Heart left ventricle (tissue), 16 donors: ENCODE measurements at regions not wholly inside any gene's neighbourhood (a gene's known extent, or its start where the extent isn't known, plus 50 kb on each side); places are given as distances from the start of the nearest gene placed in this dataset.
A peak's percentile ranks its signal among the peaks of the same experiment; 100 is the strongest.
"Not testable (repeated sequence)": the region's sequence is repeated elsewhere in the genome, so short reads cannot be mapped to it uniquely, and the experiment has no call there.

ENCODE experiments used
- ATAC-seq, 4 donors: fragments of 200-7000 bp; cut with Tn5 transposase; one replicate each; pipeline ENCODE4 v1.9.1; 2020 to 2022; ENCODE audit warnings: moderate library complexity in 4 of 4, mild to moderate bottlenecking in 3 of 4, moderate number of reproducible peaks in 1 of 4
- DNase-seq, 5 donors: peaks; one replicate each; pipeline ENCODE4 v3.0.0-alpha.2; 2020
- H3K27ac ChIP-seq, 12 donors: fragments of 200-600 bp; sonication (generic) in 4 of 12; one replicate each; pipeline versions ENCODE4 v1.5.0 to v1.8.0; 2016 to 2022; ENCODE audit warnings: mild to moderate bottlenecking in 2 of 12
- H3K27me3 ChIP-seq, 9 donors: fragments of 200-600 bp; sonication (generic) in 2 of 9; one replicate each; pipeline versions ENCODE4 v1.5.1 to v1.8.0; 2016 to 2022; ENCODE audit warnings: mild to moderate bottlenecking in 3 of 9
- H3K36me3 ChIP-seq, 9 donors: fragments of 200-600 bp; sonication (generic) in 2 of 9; one replicate each; pipeline versions ENCODE4 v1.5.0 to v1.8.0; 2018 to 2022; ENCODE audit warnings: mild to moderate bottlenecking in 2 of 9
- H3K4me1 ChIP-seq, 12 donors: fragments of 200-600 bp; sonication (generic) in 4 of 12; one replicate each; pipeline versions ENCODE4 v1.5.0 to v1.8.0; 2016 to 2022; ENCODE audit warnings: mild to moderate bottlenecking in 3 of 12
- H3K4me3 ChIP-seq, 12 donors: fragments of 200-600 bp; sonication (generic) in 4 of 12; one replicate each; pipeline versions ENCODE4 v1.5.0 to v1.8.0; 2017 to 2022; ENCODE audit warnings: mild to moderate bottlenecking in 9 of 12, moderate library complexity in 4 of 12
- H3K9me3 ChIP-seq, 12 donors: fragments of 200-600 bp; sonication (generic) in 4 of 12; one replicate each; pipeline versions ENCODE4 v1.5.0 to v1.8.0; 2016 to 2022; ENCODE audit warnings: mild to moderate bottlenecking in 1 of 12
- CTCF ChIP-seq, 12 donors: fragments of 200-600 bp; sonication (generic) in 4 of 12; IDR thresholded peaks; one replicate each; pipeline versions ENCODE4 v1.5.0 to v1.8.0; 2018 to 2022; ENCODE audit warnings: antibody characterized with exemption in 12 of 12, mild to moderate bottlenecking in 5 of 12
- POLR2A ChIP-seq, 2 donors: fragments of 450-650 bp; IDR thresholded peaks; one replicate each; pipeline ENCODE4 v1.6.1; 2017; ENCODE audit warnings: antibody characterized with exemption in 2 of 2, mild to moderate bottlenecking in 2 of 2, moderate library complexity in 2 of 2
- WGBS, 4 donors: extraction: QIAGEN DNeasy Blood & Tissue Kit in 2 of 4; methylation state at CpG; one replicate each; pipeline versions ENCODE4 v1.1.5 to v1.1.7; 2013 to 2018; 5-methylcytosine and 5-hydroxymethylcytosine counted together
- intact Hi-C, 10 donors: fragments of 100-400 bp; cut with DNase I; formaldehyde crosslinking; loops; one replicate each; pipeline versions ENCODE4 v1.11.1 to v1.14.2; 2022
- donor health status: ischemic (EF 13 %, LVEDD 7.1; RV severe dilation, severe dysfunction).
- donor health status: healthy with polysubstance abuse.
- donor health status: DM: no; HTN: yes; CAD: no.
- donor health status: DM: no; HTN: no; CAD: no.
- donor health status: ischemic (EF 25% LVEDD 6.9; RV normal size, moderate dysfunction).
- donor health status: ischemic (EF 25% LVEDD 5.7; RV mildly dilated, moderate dysfunction).
- donor health status: healthy.
- donor health status: DM: yes; HTN: yes; CAD: no.
- donor health status: ischemic (EF 35%, LVEDD 5.7; RV mildly dilated, moderate dysfunction).
- donor health status: nonischemic (EF 11% LVEDD 7.7; RV severe dilation, severe dysfunction).
- donor health status: DM: yes; HTN: yes; CAD: no.
- donor health status: PGD.
- donor health status: ischemic (EF 29% LVEDD 5.4; RV normal size, mild dysfunction).
- donor health status: nonischemic (EF 23%, LVEDD 6.1; RV moderate dilation, normal function).

GRCh38 chr12:9404469-9405260 is 196.5 kb upstream of the PZP start:
- intact Hi-C loops, result no loop called here
- TF ChIP-seq POLR2A (IDR thresholded peaks at IDR 0.05), result no peak
- TF ChIP-seq CTCF (IDR thresholded peaks at IDR 0.05), result no peak
- ATAC-seq, result peak in 1 of 4 donors; percentile 38

GRCh38 chr12:9404031-9404430 is 195.8 kb upstream of the PZP start:
- TF ChIP-seq CTCF (IDR thresholded peaks at IDR 0.05), result no peak
- no peak for TF ChIP-seq POLR2A (IDR thresholded peaks at IDR 0.05)

More at GRCh38 chr12:9404469-9405260, 196.5 kb upstream of the PZP start:
- Histone ChIP-seq H3K36me3 (no peaks in the 10 kb centered on the region), H3K4me1 (no peaks in the 10 kb centered on the region), H3K27me3 (no peaks in the 10 kb centered on the region), H3K4me3 (no peak overlapping the region), H3K27ac (no peak overlapping the region), H3K9me3 (no peaks in the 10 kb centered on the region)
- WGBS, 4 donors, result 72 to 100% (median 93%) methylated on average over 8 to 38 of the region's 39 CpGs
- DNase-seq, result no peak

GRCh38 chr12:9402432-9403040 is 194.3 kb upstream of the PZP start:
- H3K36me3 ChIP-seq, H3K27ac ChIP-seq, H3K9me3 ChIP-seq, H3K4me1 ChIP-seq, DNase-seq, H3K27me3 ChIP-seq, ATAC-seq, intact Hi-C loops, H3K4me3 ChIP-seq: not testable (repeated sequence)
- 43 to 90% (median 79%) methylated on average over 10 to 28 of the region's 29 CpGs for WGBS, 4 donors

More at GRCh38 chr12:9404031-9404430, 195.8 kb upstream of the PZP start:
- no peaks in the 10 kb centered on the region for H3K27me3 ChIP-seq
- intact Hi-C loops, result no loop called here
- no peak for DNase-seq
- no peak overlapping the region for H3K4me3 ChIP-seq
- WGBS, 4 donors, result 75 to 93% (median 84%) methylated on average over 3 to 20 of the region's 20 CpGs
- no peak for ATAC-seq
- no peaks in the 10 kb centered on the region for H3K4me1 ChIP-seq
- no peaks in the 10 kb centered on the region for H3K36me3 ChIP-seq
- no peak overlapping the region for H3K27ac ChIP-seq
- no peaks in the 10 kb centered on the region for H3K9me3 ChIP-seq

- H3K27me3 ChIP-seq, H3K4me3 ChIP-seq, DNase-seq, H3K27ac ChIP-seq, intact Hi-C loops, ATAC-seq, H3K9me3 ChIP-seq, H3K36me3 ChIP-seq, H3K4me1 ChIP-seq: not testable (repeated sequence)
- 96 to 97% (median 97%) methylated on average over 13 to 14 of the region's 14 CpGs for WGBS, 4 donors
These were observed 188.2 kb upstream of the PZP start for GRCh38 chr12:9396367-9396766.

- ATAC-seq, intact Hi-C loops, H3K4me3 ChIP-seq, H3K36me3 ChIP-seq, H3K9me3 ChIP-seq, H3K27me3 ChIP-seq, DNase-seq, H3K27ac ChIP-seq, H3K4me1 ChIP-seq: not testable (repeated sequence)
- WGBS, 4 donors, result 80 to 100% methylated on average over 2 of the region's 5 CpGs; no CpG with 5 or more reads in 2 of the 4 donors
These were observed 187.0 kb upstream of the PZP start for GRCh38 chr12:9395220-9395619.
